Endothelial cell of umbilical vein (primary cell): ENCODE measurements at regions not wholly inside any gene's neighbourhood (a gene's known extent, or its start where the extent isn't known, plus 50 kb on each side); places are given as distances from the start of the nearest gene placed in this dataset.

ENCODE experiments used
- CTCF ChIP-seq, 2 donors: IDR thresholded peaks; 1 replicate in 1 of 2; 2 replicates in 1 of 2; pipeline ENCODE4 v1.5.1; 2011; ENCODE audit warnings: low read length in 2 of 2, mild to moderate bottlenecking in 2 of 2, moderate library complexity in 2 of 2, control low read depth in 1 of 2, inconsistent platforms in 1 of 2, low read depth in 1 of 2; ENCODE audit not compliant: insufficient read depth in 1 of 2; ENCODE audit errors: extremely low read depth in 1 of 2
- POLR2A ChIP-seq: IDR thresholded peaks from 2 replicates; pipeline ENCODE4 v1.6.1; 2012; ENCODE audit warnings: low read depth, mild to moderate bottlenecking, control low read depth, low read length
- TF ChIP-seq, protein P1 (sequence below): IDR thresholded peaks from 2 replicates; pipeline ENCODE4 v1.6.1; 2011; ENCODE audit not compliant: insufficient read depth, insufficient read length

GRCh38 chr1:81554108-81554507, 246.6 kb upstream of the ADGRL2 start:
- TF ChIP-seq, protein P1, sequence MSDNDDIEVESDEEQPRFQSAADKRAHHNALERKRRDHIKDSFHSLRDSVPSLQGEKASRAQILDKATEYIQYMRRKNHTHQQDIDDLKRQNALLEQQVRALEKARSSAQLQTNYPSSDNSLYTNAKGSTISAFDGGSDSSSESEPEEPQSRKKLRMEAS, result no peak
- TF ChIP-seq CTCF (IDR thresholded peaks at IDR 0.05; ENCODE audit: extremely low read depth in 1 of 2, insufficient read depth in 1 of 2, low read depth in 1 of 2, low read length in 2 of 2) (no peak), POLR2A (no peak)
